Colonic mucosa (tissue), 4 donors: ENCODE measurements at regions not wholly inside any gene's neighbourhood (a gene's known extent, or its start where the extent isn't known, plus 50 kb on each side); places are given as distances from the start of the nearest gene placed in this dataset.

Experiments
- DNase-seq: peaks from one replicate; pipeline ENCODE4 v3.0.0-alpha.2; 2020
- H3K27ac ChIP-seq: fragments of 200-600 bp; one replicate; pipeline ENCODE4 v1.8.0; 2021
- H3K27me3 ChIP-seq: fragments of 200-600 bp; one replicate; pipeline ENCODE4 v1.8.0; 2021
- H3K36me3 ChIP-seq: fragments of 200-600 bp; one replicate; pipeline ENCODE4 v1.8.0; 2021
- H3K4me1 ChIP-seq: fragments of 200-600 bp; one replicate; pipeline ENCODE4 v1.8.0; 2021; ENCODE audit warnings: mild to moderate bottlenecking
- H3K4me3 ChIP-seq: fragments of 200-600 bp; one replicate; pipeline ENCODE4 v1.8.0; 2021
- H3K9ac ChIP-seq, 2 donors: one replicate each; pipeline ENCODE4 v1.7.0; 2013; ENCODE audit warnings: control low read depth in 2 of 2, low read depth in 2 of 2, low read length in 2 of 2
- H3K9me3 ChIP-seq: fragments of 200-600 bp; one replicate; pipeline ENCODE4 v1.8.0; 2021
- CTCF ChIP-seq: fragments of 200-600 bp; IDR thresholded peaks from one replicate; pipeline ENCODE4 v1.8.0; 2022; ENCODE audit warnings: antibody characterized with exemption, mild to moderate bottlenecking
- intact Hi-C: fragments of 100-400 bp; cut with DNase I; formaldehyde crosslinking; loops from one replicate; pipeline ENCODE4 v1.14.1; 2022
- donor health status: healthy.
- donor health status: DM: no; HTN: no; CAD: no.
- donor health status: DM: no; HTN: no; CAD: no.

GRCh38 chr2:151178207-151178606 lies 83.5 kb downstream of the RBM43 start:
- intact Hi-C loops, result no loop called here
- Histone ChIP-seq H3K36me3 (no peaks in the 10 kb centered on the region), H3K27me3 (no peaks in the 10 kb centered on the region), H3K9ac (no peak overlapping the region), H3K4me1 (no peaks in the 10 kb centered on the region), H3K4me3 (no peak overlapping the region), H3K9me3 (no peaks in the 10 kb centered on the region), H3K27ac (no peak overlapping the region)
- DNase-seq, result no peak
- no peak for TF ChIP-seq CTCF

- Histone ChIP-seq H3K4me1 (no peaks in the 10 kb centered on the region), H3K9ac (no peak overlapping the region), H3K36me3 (no peaks in the 10 kb centered on the region), H3K9me3 (no peaks in the 10 kb centered on the region), H3K27me3 (no peaks in the 10 kb centered on the region), H3K27ac (no peak overlapping the region), H3K4me3 (no peak overlapping the region)
- TF ChIP-seq CTCF, result no peak
- intact Hi-C loops, result no loop called here
- no peak for DNase-seq
Measured at GRCh38 chr2:151177756-151178155, 83.9 kb downstream of the RBM43 start.

- intact Hi-C loops, result no loop called here
- DNase-seq, result no peak
Measured at GRCh38 chr2:151176661-151177060, 85.0 kb downstream of the RBM43 start.

GRCh38 chr2:151175864-151176263 lies 85.8 kb downstream of the RBM43 start:
- Histone ChIP-seq H3K27me3 (no peaks in the 10 kb centered on the region), H3K9ac (no peak overlapping the region), H3K27ac (no peak overlapping the region), H3K4me3 (no peak overlapping the region), H3K36me3 (no peaks in the 10 kb centered on the region), H3K4me1 (no peaks in the 10 kb centered on the region), H3K9me3 (no peaks in the 10 kb centered on the region)
- intact Hi-C loops, result no loop called here
- no peak for DNase-seq
- no peak for TF ChIP-seq CTCF

More at GRCh38 chr2:151176661-151177060, 85.0 kb downstream of the RBM43 start:
- H3K27ac ChIP-seq, result no peak overlapping the region
- H3K36me3 ChIP-seq, result no peaks in the 10 kb centered on the region
- no peaks in the 10 kb centered on the region for H3K9me3 ChIP-seq
- no peaks in the 10 kb centered on the region for H3K27me3 ChIP-seq
- no peak for TF ChIP-seq CTCF
- no peak overlapping the region for H3K4me3 ChIP-seq
- H3K4me1 ChIP-seq, result no peaks in the 10 kb centered on the region
- H3K9ac ChIP-seq, result no peak overlapping the region

GRCh38 chr2:151174127-151174526 lies 87.5 kb downstream of the RBM43 start:
- Histone ChIP-seq H3K9ac (no peak overlapping the region), H3K27ac (no peak overlapping the region), H3K36me3 (no peaks in the 10 kb centered on the region), H3K9me3 (no peaks in the 10 kb centered on the region), H3K4me3 (no peak overlapping the region), H3K4me1 (no peaks in the 10 kb centered on the region), H3K27me3 (no peaks in the 10 kb centered on the region)
- no peak for DNase-seq
- no peak for TF ChIP-seq CTCF
- intact Hi-C loops, result no loop called here

GRCh38 chr2:151171186-151171585 lies 90.5 kb downstream of the RBM43 start:
- no peak for TF ChIP-seq CTCF
- Histone ChIP-seq H3K9ac (no peak overlapping the region), H3K27me3 (no peaks in the 10 kb centered on the region), H3K36me3 (no peaks in the 10 kb centered on the region), H3K4me3 (no peak overlapping the region), H3K4me1 (no peaks in the 10 kb centered on the region), H3K27ac (no peak overlapping the region), H3K9me3 (no peaks in the 10 kb centered on the region)
- intact Hi-C loops, result no loop called here
- no peak for DNase-seq
